ENCODE measurements at regions not wholly inside any gene's neighbourhood (a gene's known extent, or its start where the extent isn't known, plus 50 kb on each side); places are given as distances from the start of the nearest gene placed in this dataset.

DNA sequence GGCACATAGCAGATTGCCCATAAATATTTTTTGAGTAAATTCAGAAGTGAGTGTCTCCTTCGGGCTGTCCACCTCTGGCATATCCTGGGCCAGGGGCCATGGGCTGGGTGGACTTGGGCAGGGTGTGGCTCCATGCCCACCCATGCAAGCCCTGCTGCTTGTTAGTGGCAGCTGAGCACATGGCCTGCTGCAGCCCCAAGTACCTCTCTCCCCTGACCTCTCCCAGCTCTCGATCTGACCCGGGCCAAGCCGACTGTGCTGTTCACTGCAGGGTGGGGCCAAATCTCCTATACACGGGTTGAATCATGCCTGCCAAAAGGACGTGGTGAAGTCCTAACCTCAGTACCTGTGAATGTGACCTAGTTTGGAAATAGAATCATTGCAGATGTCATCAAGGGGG lies 132.5 kb upstream of the C1orf174 start:
- H3K4me3 ChIP-seq, result no peak overlapping the region
- no peak overlapping the region for H3K27ac ChIP-seq

- Histone ChIP-seq H3K4me3 (no peak overlapping the region), H3K27ac (no peak overlapping the region)
Measured at GRCh38 chr1:4033129-4033676, 133.1 kb upstream of the C1orf174 start.

DNA sequence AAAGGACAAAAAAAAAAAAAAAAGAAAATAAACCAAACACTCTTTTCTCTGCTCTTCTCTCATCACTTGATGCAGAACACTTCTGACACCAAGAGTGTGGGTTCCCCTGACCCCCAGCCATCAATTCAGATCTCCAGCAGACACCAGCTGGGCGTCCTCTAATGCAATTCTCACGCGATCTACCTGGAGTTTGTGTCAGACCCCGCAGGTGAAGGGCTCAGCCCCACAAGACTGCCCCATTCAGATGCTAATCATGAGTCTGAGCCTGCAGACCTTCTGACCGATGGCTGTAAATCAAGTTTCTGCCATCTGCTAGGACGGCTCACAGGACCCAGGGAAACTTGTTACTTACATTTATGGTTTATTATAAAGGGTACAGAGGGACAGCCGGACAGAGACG lies 133.6 kb upstream of the C1orf174 start:
- Histone ChIP-seq H3K4me3 (no peak overlapping the region), H3K27ac (no peak overlapping the region)

- Histone ChIP-seq H3K27ac (no peak overlapping the region), H3K4me3 (no peak overlapping the region)
Measured at GRCh38 chr1:4034318-4034887, 134.3 kb upstream of the C1orf174 start.

GRCh38 chr1:4044967-4045366 lies 144.9 kb upstream of the C1orf174 start:
- H3K27ac ChIP-seq, result no peak overlapping the region
- no peak overlapping the region for H3K4me3 ChIP-seq

GRCh38 chr1:4045397-4046010 lies 145.4 kb upstream of the C1orf174 start:
- Histone ChIP-seq H3K27ac (no peak overlapping the region), H3K4me3 (no peak overlapping the region)

GRCh38 chr1:4046836-4047461 lies 146.9 kb upstream of the C1orf174 start:
- no peak overlapping the region for H3K4me3 ChIP-seq
- no peak overlapping the region for H3K27ac ChIP-seq

DNA sequence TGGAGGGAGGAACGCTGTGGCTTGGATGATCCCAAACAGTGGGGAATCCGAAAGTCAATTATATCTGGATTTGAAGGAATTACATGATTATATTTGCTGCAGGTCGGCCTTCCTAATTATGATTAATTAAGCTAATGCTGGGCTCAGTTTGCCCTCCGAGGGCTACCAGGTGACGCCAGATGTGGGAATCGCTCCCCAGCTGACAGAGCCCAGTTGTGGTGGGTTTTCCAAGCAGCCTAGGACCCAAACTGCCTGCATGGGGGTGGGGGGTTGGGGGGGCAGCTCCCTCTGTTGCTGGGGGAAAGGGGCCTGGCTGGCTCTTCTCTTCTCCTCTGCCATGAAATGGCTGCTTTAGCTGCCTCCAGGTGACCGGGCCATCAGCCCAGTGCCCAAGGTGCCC lies 147.6 kb upstream of the C1orf174 start:
- Histone ChIP-seq H3K4me3 (no peak overlapping the region), H3K27ac (no peak overlapping the region)

- H3K4me3 ChIP-seq, result no peak overlapping the region
Measured at GRCh38 chr1:4048076-4048475, 148.0 kb upstream of the C1orf174 start.

GRCh38 chr1:4048921-4049320 lies 148.8 kb upstream of the C1orf174 start:
- H3K4me3 ChIP-seq, result no peak overlapping the region
- H3K27ac ChIP-seq, result no peak overlapping the region

More at GRCh38 chr1:4048076-4048475, 148.0 kb upstream of the C1orf174 start:
- no peak overlapping the region for H3K27ac ChIP-seq

GRCh38 chr1:4050998-4051397 lies 150.9 kb upstream of the C1orf174 start:
- H3K4me3 ChIP-seq, result no peak overlapping the region
- no peak overlapping the region for H3K27ac ChIP-seq

- Histone ChIP-seq H3K4me3 (no peak overlapping the region), H3K27ac (no peak overlapping the region)
Measured at GRCh38 chr1:4052657-4053056, 152.6 kb upstream of the C1orf174 start.

GRCh38 chr1:4053160-4053748 lies 153.2 kb upstream of the C1orf174 start:
- H3K4me3 ChIP-seq, result no peak overlapping the region
- H3K27ac ChIP-seq, result no peak overlapping the region

DNA sequence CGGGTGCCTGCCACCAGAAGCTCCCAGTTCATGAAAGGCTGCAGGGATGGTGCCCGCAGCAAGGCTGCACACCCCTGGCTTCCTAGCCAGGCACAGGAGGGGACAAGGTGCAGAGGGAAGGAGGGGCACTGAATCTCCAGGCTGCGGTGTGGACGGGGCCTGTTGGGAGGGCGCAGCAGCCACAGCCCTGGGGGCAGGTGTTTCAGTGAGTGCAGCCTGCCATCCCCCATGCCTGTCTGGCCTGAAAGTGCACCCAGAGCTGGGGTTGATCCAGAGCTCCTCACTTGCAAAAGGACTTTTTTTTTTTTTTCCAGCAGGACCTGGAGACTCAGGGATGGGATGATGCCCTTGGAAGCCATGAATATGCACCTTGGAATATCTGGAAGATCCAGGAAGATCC lies 153.7 kb upstream of the C1orf174 start:
- Histone ChIP-seq H3K4me3 (no peak overlapping the region), H3K27ac (no peak overlapping the region)

- no peak overlapping the region for H3K27ac ChIP-seq
- no peak overlapping the region for H3K4me3 ChIP-seq
Measured at GRCh38 chr1:4055294-4055967, 155.4 kb upstream of the C1orf174 start.

DNA sequence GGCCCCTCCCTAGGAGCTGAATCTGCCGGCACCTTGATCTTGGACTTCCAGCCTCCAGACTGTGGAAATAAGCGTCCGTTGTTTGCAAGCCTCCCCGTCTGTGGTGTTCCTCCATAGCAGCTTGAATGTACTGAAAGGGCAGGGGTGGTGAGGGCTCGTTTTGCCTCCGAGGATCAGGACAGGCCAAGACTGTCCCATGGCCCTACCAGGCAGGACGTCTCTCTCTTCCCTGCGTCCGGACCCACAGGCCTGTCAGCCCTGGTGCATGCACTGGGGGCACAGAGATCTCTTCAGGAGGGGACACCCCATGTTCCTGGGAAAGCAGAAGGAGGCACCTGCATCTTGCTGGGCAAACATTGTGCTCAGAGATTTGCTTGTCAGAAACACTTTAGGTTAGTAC lies 156.3 kb upstream of the C1orf174 start:
- no peak overlapping the region for H3K4me3 ChIP-seq
- H3K27ac ChIP-seq, result no peak overlapping the region

DNA sequence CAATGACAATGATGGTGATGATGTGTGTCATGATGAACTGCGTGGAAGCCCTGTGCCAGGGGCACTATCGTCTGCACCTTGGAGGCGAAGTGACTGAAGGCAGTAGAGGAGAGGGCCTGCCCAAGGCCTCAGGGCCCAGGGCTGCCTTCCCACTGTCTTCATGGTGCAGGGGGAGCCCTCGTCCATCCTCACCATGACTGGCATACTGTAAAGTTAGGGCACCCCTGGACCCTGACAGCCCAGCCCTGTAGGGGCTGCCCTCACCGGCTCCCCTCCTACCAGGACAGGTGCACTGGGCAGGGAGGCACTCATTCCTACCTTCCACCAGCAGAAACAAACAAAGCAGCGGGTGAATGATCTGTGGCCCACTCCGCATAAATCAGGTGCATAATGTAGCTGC lies 156.9 kb upstream of the C1orf174 start:
- Histone ChIP-seq H3K27ac (no peak overlapping the region), H3K4me3 (no peak overlapping the region)

DNA sequence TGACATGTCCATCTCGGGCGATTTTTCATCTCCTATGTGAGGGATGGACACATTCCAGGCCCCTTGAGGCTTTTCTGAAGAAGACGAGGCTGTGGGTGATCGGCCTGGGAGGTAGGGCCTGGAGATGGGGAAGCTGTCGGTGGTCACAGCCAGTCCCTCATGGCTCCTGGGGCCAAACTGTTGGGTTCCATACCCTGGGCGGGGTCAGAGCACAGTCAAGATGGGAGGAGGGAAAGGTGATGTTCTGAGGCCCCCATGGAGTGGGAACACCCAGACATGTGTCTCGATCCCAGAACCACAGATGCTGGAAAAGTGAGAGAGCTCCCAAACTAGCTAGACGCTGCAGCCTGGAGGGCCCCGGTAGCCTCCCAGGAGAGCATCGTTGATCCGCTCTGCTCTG lies 157.5 kb upstream of the C1orf174 start:
- no peak overlapping the region for H3K4me3 ChIP-seq
- H3K27ac ChIP-seq, result no peak overlapping the region

DNA sequence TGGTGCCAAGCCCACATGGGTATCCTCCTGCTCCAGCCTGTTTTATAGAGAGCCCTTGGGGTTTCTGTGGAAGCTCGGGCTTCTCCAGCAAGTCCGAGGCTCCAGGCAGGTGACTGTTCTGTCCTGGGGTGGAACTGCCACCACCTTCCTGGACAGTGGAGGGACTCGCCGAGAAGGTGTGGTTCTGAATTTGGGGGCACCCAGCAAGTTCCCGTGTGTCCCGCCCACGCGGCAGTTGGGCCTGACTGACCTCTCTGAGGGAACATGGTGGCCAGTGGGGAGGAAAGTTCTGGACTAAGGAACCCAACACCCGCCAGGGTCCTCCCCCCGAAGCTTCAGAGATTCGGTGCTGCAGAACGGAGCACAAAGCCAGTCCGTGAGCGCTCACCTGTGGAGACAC lies 158.1 kb upstream of the C1orf174 start:
- H3K27ac ChIP-seq, result no peak overlapping the region
- H3K4me3 ChIP-seq, result no peak overlapping the region

- no peak overlapping the region for H3K4me3 ChIP-seq
- no peak overlapping the region for H3K27ac ChIP-seq
Measured at GRCh38 chr1:4058706-4059105, 158.6 kb upstream of the C1orf174 start.

All from skin epidermis (tissue), 12 donors.